Mesendoderm (in vitro differentiated cells): ENCODE measurements at regions not wholly inside any gene's neighbourhood (a gene's known extent, or its start where the extent isn't known, plus 50 kb on each side); places are given as distances from the start of the nearest gene placed in this dataset.
A peak's percentile ranks its signal among the peaks of the same experiment; 100 is the strongest.

ENCODE experiments used
- DNase-seq: peaks from one replicate; pipeline ENCODE4 v3.0.0; 2013
- H2AK5ac ChIP-seq: 2 replicates; pipeline ENCODE4 v1.6.1; 2013; ENCODE audit warnings: low read length, inconsistent platforms
- H2BK120ac ChIP-seq: 2 replicates; pipeline ENCODE4 v1.6.1; 2013; ENCODE audit warnings: low read depth, mild to moderate bottlenecking, low read length, moderate library complexity, mixed read lengths
- H2BK15ac ChIP-seq: replicated peaks from 2 replicates; pipeline ENCODE4 v1.6.1; 2013; ENCODE audit warnings: low read depth, mild to moderate bottlenecking, moderate library complexity
- H2BK5ac ChIP-seq: 2 replicates; pipeline ENCODE4 v1.6.1; 2013; ENCODE audit warnings: low read length, inconsistent platforms
- H3K18ac ChIP-seq: 2 replicates; pipeline ENCODE4 v1.6.1; 2013; ENCODE audit warnings: mild to moderate bottlenecking, low read length, mixed read lengths
- H3K23ac ChIP-seq: one replicate; pipeline ENCODE4 v1.6.1; 2013; ENCODE audit warnings: low read length
- H3K27ac ChIP-seq: 2 replicates; pipeline ENCODE4 v1.5.1; 2013; ENCODE audit warnings: low read depth, mild to moderate bottlenecking, inconsistent platforms, low read length, moderate library complexity
- H3K27me3 ChIP-seq: 2 replicates; pipeline ENCODE4 v1.6.1; 2013; ENCODE audit warnings: low read length, control low read depth, mild to moderate bottlenecking, inconsistent platforms; ENCODE audit not compliant: insufficient read depth, poor library complexity
- H3K36me3 ChIP-seq: 2 replicates; pipeline ENCODE4 v1.6.1; 2013; ENCODE audit warnings: low read length, inconsistent platforms; ENCODE audit not compliant: control insufficient read depth, insufficient read depth
- H3K4ac ChIP-seq: one replicate; pipeline ENCODE4 v1.6.1; 2013; ENCODE audit warnings: low read depth, mild to moderate bottlenecking, low read length, moderate library complexity
- H3K4me1 ChIP-seq: 2 replicates; pipeline ENCODE4 v1.6.1; 2013; ENCODE audit warnings: low read depth, low read length, inconsistent platforms; ENCODE audit not compliant: control insufficient read depth
- H3K4me2 ChIP-seq: 2 replicates; pipeline ENCODE4 v1.6.1; 2013; ENCODE audit warnings: low read length
- H3K4me3 ChIP-seq: 2 replicates; pipeline ENCODE4 v1.5.1; 2013; ENCODE audit warnings: mild to moderate bottlenecking, low read length
- H3K56ac ChIP-seq: one replicate; pipeline ENCODE4 v1.6.1; 2013; ENCODE audit warnings: low read length
- H3K79me1 ChIP-seq: 2 replicates; pipeline ENCODE4 v1.6.1; 2013; ENCODE audit warnings: low read length, inconsistent platforms
- H3K79me2 ChIP-seq: 2 replicates; pipeline ENCODE4 v1.6.1; 2013; ENCODE audit warnings: mild to moderate bottlenecking, low read length; ENCODE audit not compliant: control insufficient read depth, insufficient read depth
- H3K9ac ChIP-seq: 2 replicates; pipeline ENCODE4 v1.6.1; 2013; ENCODE audit warnings: low read length, inconsistent platforms
- H4K5ac ChIP-seq: one replicate; pipeline ENCODE4 v1.6.1; 2013; ENCODE audit warnings: low read length
- H4K8ac ChIP-seq: one replicate; pipeline ENCODE4 v1.6.1; 2013; ENCODE audit warnings: low read depth, mild to moderate bottlenecking, control low read depth, low read length, moderate library complexity
- WGBS: extraction: QIAGEN DNeasy Blood & Tissue Kit; methylation state at CpG from one replicate; pipeline ENCODE4 v1.1.7; 2013; ENCODE audit warnings: low lambda C conversion rate, missing lambda C conversion rate; ENCODE audit not compliant: insufficient coverage; ENCODE audit errors: extremely low coverage; 5-methylcytosine and 5-hydroxymethylcytosine counted together

GRCh38 chr10:93190372-93190771 lies 116.7 kb downstream of the CYP26A1 start:
- H3K79me1 ChIP-seq = no peaks in the 10 kb centered on the region
- no peak overlapping the region for H3K27ac ChIP-seq
- H3K4me2 ChIP-seq = no peak overlapping the region
- no peak overlapping the region for H2BK15ac ChIP-seq
- no peaks in the 10 kb centered on the region for H3K4me1 ChIP-seq
- H3K18ac ChIP-seq = no peak overlapping the region
- no peak for DNase-seq
- H3K36me3 ChIP-seq = no peaks in the 10 kb centered on the region
- no peak overlapping the region for H3K9ac ChIP-seq
- no peak overlapping the region for H3K56ac ChIP-seq
- no peak overlapping the region for H2BK120ac ChIP-seq
- no peaks in the 10 kb centered on the region for H3K27me3 ChIP-seq
- no peak overlapping the region for H3K23ac ChIP-seq
- no peak overlapping the region for H4K8ac ChIP-seq
- no peaks in the 10 kb centered on the region for H3K79me2 ChIP-seq
- H4K5ac ChIP-seq = no peak overlapping the region
- no peak overlapping the region for H2AK5ac ChIP-seq
- no peak overlapping the region for H3K4ac ChIP-seq
- no peak overlapping the region for H3K4me3 ChIP-seq
- H2BK5ac ChIP-seq = no peak overlapping the region
- WGBS = no CpG with 5 or more reads among the region's 3 CpGs

- Histone ChIP-seq H3K4me1 (peaks cover 6% of the 10 kb centered on the region), H3K27me3 (no peaks in the 10 kb centered on the region), H4K5ac (no peak overlapping the region), H3K4ac (no peak overlapping the region), H3K18ac (peak overlapping the region; percentile 85), H2BK5ac (no peak overlapping the region), H3K79me1 (no peaks in the 10 kb centered on the region), H3K56ac (no peak overlapping the region), H3K4me3 (no peak overlapping the region), H2BK120ac (peak overlapping the region; percentile 56), H3K9ac (no peak overlapping the region), H3K36me3 (no peaks in the 10 kb centered on the region), H2AK5ac (no peak overlapping the region), H3K23ac (no peak overlapping the region), H3K79me2 (no peaks in the 10 kb centered on the region), H3K4me2 (no peak overlapping the region), H3K27ac (no peak overlapping the region), H4K8ac (no peak overlapping the region), H2BK15ac (peak overlapping the region; percentile 76)
- no CpG with 5 or more reads among the region's 6 CpGs for WGBS
- no peak for DNase-seq
Measured at GRCh38 chr10:93193906-93194305, 120.2 kb downstream of the CYP26A1 start.

GRCh38 chr10:93198401-93199131 lies 124.9 kb downstream of the CYP26A1 start:
- peak; percentile 83 for DNase-seq
- Histone ChIP-seq H2AK5ac (no peak overlapping the region), H3K18ac (peak overlapping the region; percentile 78), H3K4me3 (no peak overlapping the region), H3K4me1 (peaks cover 8% of the 10 kb centered on the region), H3K36me3 (no peaks in the 10 kb centered on the region), H3K79me1 (no peaks in the 10 kb centered on the region), H2BK5ac (peak overlapping the region; percentile 97), H3K4me2 (no peak overlapping the region), H4K8ac (no peak overlapping the region), H3K27ac (peak overlapping the region; percentile 94), H3K79me2 (no peaks in the 10 kb centered on the region), H4K5ac (peak overlapping the region; percentile 97), H3K56ac (peak overlapping the region; percentile 87), H2BK15ac (peak overlapping the region; percentile 86), H2BK120ac (peak overlapping the region; percentile 86), H3K4ac (peak overlapping the region; percentile 98), H3K9ac (peak overlapping the region; percentile 45), H3K23ac (no peak overlapping the region), H3K27me3 (no peaks in the 10 kb centered on the region)
- no CpG with 5 or more reads among the region's 9 CpGs for WGBS

GRCh38 chr10:93199191-93199751 lies 125.6 kb downstream of the CYP26A1 start:
- H2BK5ac ChIP-seq = peak overlapping the region; percentile 58
- H3K4me2 ChIP-seq = no peak overlapping the region
- H2BK15ac ChIP-seq = no peak overlapping the region
- no peak overlapping the region for H3K4me3 ChIP-seq
- H4K8ac ChIP-seq = no peak overlapping the region
- no peaks in the 10 kb centered on the region for H3K79me2 ChIP-seq
- DNase-seq = no peak
- no peak overlapping the region for H2AK5ac ChIP-seq
- WGBS = no CpG with 5 or more reads among the region's 11 CpGs
- H3K4me1 ChIP-seq = peaks cover 8% of the 10 kb centered on the region
- H3K18ac ChIP-seq = peak overlapping the region; percentile 96
- H3K23ac ChIP-seq = no peak overlapping the region
- H3K4ac ChIP-seq = peak overlapping the region; percentile 91
- peak overlapping the region; percentile 27 for H3K9ac ChIP-seq
- peak overlapping the region; percentile 51 for H3K56ac ChIP-seq
- no peaks in the 10 kb centered on the region for H3K36me3 ChIP-seq
- H3K27ac ChIP-seq = peak overlapping the region; percentile 94
- peak overlapping the region; percentile 1 for H4K5ac ChIP-seq
- peak overlapping the region; percentile 73 for H2BK120ac ChIP-seq
- H3K27me3 ChIP-seq = no peaks in the 10 kb centered on the region
- H3K79me1 ChIP-seq = no peaks in the 10 kb centered on the region

GRCh38 chr10:93204494-93205485 lies 131.1 kb downstream of the CYP26A1 start:
- no peaks in the 10 kb centered on the region for H3K79me1 ChIP-seq
- H4K5ac ChIP-seq = no peak overlapping the region
- H3K4me2 ChIP-seq = no peak overlapping the region
- WGBS = no CpG with 5 or more reads among the region's 12 CpGs
- no peak for DNase-seq
- H3K4ac ChIP-seq = peak overlapping the region; percentile 39
- H3K27ac ChIP-seq = no peak overlapping the region
- H3K9ac ChIP-seq = no peak overlapping the region
- H2BK120ac ChIP-seq = no peak overlapping the region
- H4K8ac ChIP-seq = no peak overlapping the region
- H2AK5ac ChIP-seq = no peak overlapping the region
- H3K18ac ChIP-seq = peak overlapping the region; percentile 5
- no peaks in the 10 kb centered on the region for H3K79me2 ChIP-seq
- H3K56ac ChIP-seq = peak overlapping the region; percentile 27
- no peak overlapping the region for H3K4me3 ChIP-seq
- H2BK15ac ChIP-seq = no peak overlapping the region
- H3K23ac ChIP-seq = no peak overlapping the region
- H3K36me3 ChIP-seq = no peaks in the 10 kb centered on the region
- no peaks in the 10 kb centered on the region for H3K4me1 ChIP-seq
- H3K27me3 ChIP-seq = no peaks in the 10 kb centered on the region
- no peak overlapping the region for H2BK5ac ChIP-seq
